ENCODE measurements at regions not wholly inside any gene's neighbourhood (a gene's known extent, or its start where the extent isn't known, plus 50 kb on each side); places are given as distances from the start of the nearest gene placed in this dataset.
A peak's percentile ranks its signal among the peaks of the same experiment; 100 is the strongest.

DNA sequence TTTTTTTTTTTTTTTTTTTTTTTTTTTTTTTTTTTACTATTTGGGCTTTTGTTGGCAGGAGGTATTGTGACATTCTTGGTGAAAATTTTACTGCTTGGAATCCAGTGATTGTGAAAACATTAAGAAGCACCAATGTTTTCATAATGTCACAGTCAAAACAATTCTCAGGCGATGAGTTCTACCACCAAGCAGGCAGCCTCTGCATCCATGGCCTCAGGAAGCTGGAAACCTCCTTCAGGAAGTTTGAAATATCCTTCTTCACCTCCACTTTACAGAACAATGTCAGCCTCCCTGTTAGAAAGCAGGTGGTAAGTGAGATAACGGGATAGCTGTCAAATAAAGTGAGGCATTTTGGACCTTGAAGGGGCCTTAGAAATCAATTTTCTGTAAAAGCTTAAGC lies 98.3 kb downstream of the MEX3B start (continued):
- TF ChIP-seq, protein P1, sequence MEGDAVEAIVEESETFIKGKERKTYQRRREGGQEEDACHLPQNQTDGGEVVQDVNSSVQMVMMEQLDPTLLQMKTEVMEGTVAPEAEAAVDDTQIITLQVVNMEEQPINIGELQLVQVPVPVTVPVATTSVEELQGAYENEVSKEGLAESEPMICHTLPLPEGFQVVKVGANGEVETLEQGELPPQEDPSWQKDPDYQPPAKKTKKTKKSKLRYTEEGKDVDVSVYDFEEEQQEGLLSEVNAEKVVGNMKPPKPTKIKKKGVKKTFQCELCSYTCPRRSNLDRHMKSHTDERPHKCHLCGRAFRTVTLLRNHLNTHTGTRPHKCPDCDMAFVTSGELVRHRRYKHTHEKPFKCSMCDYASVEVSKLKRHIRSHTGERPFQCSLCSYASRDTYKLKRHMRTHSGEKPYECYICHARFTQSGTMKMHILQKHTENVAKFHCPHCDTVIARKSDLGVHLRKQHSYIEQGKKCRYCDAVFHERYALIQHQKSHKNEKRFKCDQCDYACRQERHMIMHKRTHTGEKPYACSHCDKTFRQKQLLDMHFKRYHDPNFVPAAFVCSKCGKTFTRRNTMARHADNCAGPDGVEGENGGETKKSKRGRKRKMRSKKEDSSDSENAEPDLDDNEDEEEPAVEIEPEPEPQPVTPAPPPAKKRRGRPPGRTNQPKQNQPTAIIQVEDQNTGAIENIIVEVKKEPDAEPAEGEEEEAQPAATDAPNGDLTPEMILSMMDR (conservative IDR thresholded peaks at IDR 0.05; ENCODE audit: low read depth in 2 of 2), result no peak
- TF ChIP-seq, protein P2, sequence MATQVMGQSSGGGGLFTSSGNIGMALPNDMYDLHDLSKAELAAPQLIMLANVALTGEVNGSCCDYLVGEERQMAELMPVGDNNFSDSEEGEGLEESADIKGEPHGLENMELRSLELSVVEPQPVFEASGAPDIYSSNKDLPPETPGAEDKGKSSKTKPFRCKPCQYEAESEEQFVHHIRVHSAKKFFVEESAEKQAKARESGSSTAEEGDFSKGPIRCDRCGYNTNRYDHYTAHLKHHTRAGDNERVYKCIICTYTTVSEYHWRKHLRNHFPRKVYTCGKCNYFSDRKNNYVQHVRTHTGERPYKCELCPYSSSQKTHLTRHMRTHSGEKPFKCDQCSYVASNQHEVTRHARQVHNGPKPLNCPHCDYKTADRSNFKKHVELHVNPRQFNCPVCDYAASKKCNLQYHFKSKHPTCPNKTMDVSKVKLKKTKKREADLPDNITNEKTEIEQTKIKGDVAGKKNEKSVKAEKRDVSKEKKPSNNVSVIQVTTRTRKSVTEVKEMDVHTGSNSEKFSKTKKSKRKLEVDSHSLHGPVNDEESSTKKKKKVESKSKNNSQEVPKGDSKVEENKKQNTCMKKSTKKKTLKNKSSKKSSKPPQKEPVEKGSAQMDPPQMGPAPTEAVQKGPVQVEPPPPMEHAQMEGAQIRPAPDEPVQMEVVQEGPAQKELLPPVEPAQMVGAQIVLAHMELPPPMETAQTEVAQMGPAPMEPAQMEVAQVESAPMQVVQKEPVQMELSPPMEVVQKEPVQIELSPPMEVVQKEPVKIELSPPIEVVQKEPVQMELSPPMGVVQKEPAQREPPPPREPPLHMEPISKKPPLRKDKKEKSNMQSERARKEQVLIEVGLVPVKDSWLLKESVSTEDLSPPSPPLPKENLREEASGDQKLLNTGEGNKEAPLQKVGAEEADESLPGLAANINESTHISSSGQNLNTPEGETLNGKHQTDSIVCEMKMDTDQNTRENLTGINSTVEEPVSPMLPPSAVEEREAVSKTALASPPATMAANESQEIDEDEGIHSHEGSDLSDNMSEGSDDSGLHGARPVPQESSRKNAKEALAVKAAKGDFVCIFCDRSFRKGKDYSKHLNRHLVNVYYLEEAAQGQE (IDR thresholded peaks at IDR 0.05; ENCODE audit: unreplicated experiment), result no peak

DNA sequence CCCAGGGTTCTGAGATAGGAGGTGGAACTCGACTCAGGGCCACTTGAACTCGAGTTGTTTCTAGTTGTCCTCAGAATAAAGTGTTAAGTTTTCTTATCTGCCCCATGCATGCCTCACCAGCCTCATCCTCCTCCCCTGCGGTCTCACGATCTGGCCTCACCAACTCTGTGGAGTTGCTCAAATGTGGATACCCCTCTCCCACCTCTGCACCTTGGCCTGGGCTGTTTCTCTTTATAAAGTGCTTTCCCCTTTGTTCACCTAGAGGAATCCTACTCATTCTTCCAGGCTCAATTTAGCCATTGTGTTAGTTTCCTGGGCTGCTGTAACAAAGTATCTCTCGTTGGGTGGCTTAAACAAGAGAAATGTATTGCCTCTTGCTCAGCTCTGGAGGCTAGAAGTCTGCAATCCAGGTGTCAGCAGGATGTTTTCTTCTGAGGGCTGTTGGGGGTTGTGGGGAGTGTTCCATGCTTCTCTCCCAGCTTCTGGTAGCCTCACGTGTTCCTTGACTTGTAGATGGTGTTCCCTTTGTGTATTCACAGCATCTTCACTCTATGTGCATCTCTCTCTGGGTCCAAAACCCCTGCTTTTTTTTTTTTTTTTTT lies 100.7 kb downstream of the MEX3B start:
- H3K4me3 ChIP-seq, result no peak overlapping the region
- no peaks in the 10 kb centered on the region for H3K9me3 Mint-ChIP-seq
- H3K27ac Mint-ChIP-seq, result peak overlapping the region; percentile 6
- no peak overlapping the region for H2AFZ ChIP-seq
- no peak overlapping the region for H3K27ac ChIP-seq (ENCODE audit: low read depth)
- ATAC-seq (peak; percentile 23; the same call in 2 of the 3 replicates), DNase-seq (ENCODE audit: low spot score) (peak; percentile 25)
- H3K4me3 Mint-ChIP-seq, result no peak overlapping the region
- no peaks in the 10 kb centered on the region for H3K79me2 ChIP-seq (replicated peaks; ENCODE audit: insufficient read depth)
- peaks cover 6% of the 10 kb centered on the region; the same call in 2 of the 3 replicates for H3K4me1 Mint-ChIP-seq
- H3K27me3 Mint-ChIP-seq (ENCODE audit: insufficient read depth, low read depth, poor library complexity), result no peaks in the 10 kb centered on the region
- H3K36me3 ChIP-seq (ENCODE audit: insufficient read depth), result no peaks in the 10 kb centered on the region
- H3F3A ChIP-seq (replicated peaks; ENCODE audit: low read depth), result no peaks in the 10 kb centered on the region
- H3K27me3 ChIP-seq (ENCODE audit: insufficient read depth), result no peaks in the 10 kb centered on the region
- no peaks in the 10 kb centered on the region for H3K9me2 ChIP-seq (ENCODE audit: insufficient read depth)
- no peaks in the 10 kb centered on the region for H3K4me1 ChIP-seq (ENCODE audit: insufficient read depth)
- H4K20me1 ChIP-seq (replicated peaks; ENCODE audit: insufficient read depth), result no peaks in the 10 kb centered on the region
- H3K4me2 ChIP-seq, result no peak overlapping the region
- peaks cover 3% of the 10 kb centered on the region; the same call in 1 of the 3 replicates for H3K36me3 Mint-ChIP-seq (ENCODE audit: low read depth)
- TF ChIP-seq STAT1 (IDR thresholded peaks at IDR 0.05; ENCODE audit: unreplicated experiment), result no peak
- TF ChIP-seq CREB1 (CRISPR knock-in tag; IDR thresholded peaks at IDR 0.05; ENCODE audit: low read depth), result no peak
- TF ChIP-seq, protein P1 (conservative IDR thresholded peaks at IDR 0.05; ENCODE audit: low read depth in 2 of 2), result no peak
- TF ChIP-seq EZH2phosphoT487 (IDR thresholded peaks at IDR 0.05; ENCODE audit: unreplicated experiment), result no peak
- TF ChIP-seq, protein P2 (IDR thresholded peaks at IDR 0.05; ENCODE audit: unreplicated experiment), result no peak
- no peak for TF ChIP-seq ZNF331 (CRISPR knock-in tag; IDR thresholded peaks at IDR 0.05; ENCODE audit: low read depth)
- no peak for TF ChIP-seq NANOG (IDR thresholded peaks at IDR 0.05; ENCODE audit: borderline replicate concordance)
- TF ChIP-seq JUNB (IDR thresholded peaks at IDR 0.05; ENCODE audit: unreplicated experiment), result no peak
- TF ChIP-seq ZNF114 (CRISPR knock-in tag; IDR thresholded peaks at IDR 0.05), result no peak

Measured in GM23338 (cell line).